ENCODE measurements at regions not wholly inside any gene's neighbourhood (a gene's known extent, or its start where the extent isn't known, plus 50 kb on each side); places are given as distances from the start of the nearest gene placed in this dataset.

GRCh38 chr3:177443469-177443868 lies 246.2 kb upstream of the TBL1XR1 start:
- no peaks in the 10 kb centered on the region for H3K36me3 ChIP-seq (ENCODE audit: low read depth)
- peak overlapping the region; percentile 73 for H3K27ac ChIP-seq
- ChIA-PET POLR2A (ENCODE audit: unreplicated experiment) (interaction anchor here (0.6 to 0.9 kb wide), 10 partner anchors 27 to 540 kb away, joined by 3 to 9 read pairs (median 4); no protein-coding TSS in a partner anchor), CTCF (interaction anchor here (0.6 to 0.8 kb wide), 2 partner anchors 76 to 489 kb away, joined by 3 read pairs; no protein-coding TSS in a partner anchor)
- no peaks in the 10 kb centered on the region for H3K27me3 ChIP-seq (ENCODE audit: insufficient read depth, low read depth)
- H3K9me3 ChIP-seq (ENCODE audit: insufficient read depth, low read depth): 0 out of 2 replicates have a peak, but pooled peaks cover 9% of the 10 kb centered on the region
- H3K9me2 ChIP-seq (ENCODE audit: insufficient read depth): no peaks in the 10 kb centered on the region
- no peaks in the 10 kb centered on the region for H3K79me2 ChIP-seq (ENCODE audit: low read depth)
- no peak overlapping the region for H2AFZ ChIP-seq
- H4K20me1 ChIP-seq (ENCODE audit: insufficient read depth): no peaks in the 10 kb centered on the region
- BruUV-seq (replicated peaks): no TSS peak
- TF ChIP-seq EZH2 (IDR thresholded peaks at IDR 0.05; ENCODE audit: low read depth) (no peak), CTCF (conservative IDR thresholded peaks at IDR 0.05) (no peak)
- H3K4me1 ChIP-seq (replicated peaks; ENCODE audit: insufficient read depth): peaks cover 35% of the 10 kb centered on the region
- intact Hi-C loops (cut with micrococcal nuclease; ENCODE audit: unreplicated experiment): loop anchor here (1.0 to 5.0 kb wide), 5 partner anchors 46 to 464 kb away; no protein-coding TSS in a partner anchor
- peak overlapping the region; percentile 66 for H3K4me2 ChIP-seq
- H3K4me3 ChIP-seq: no peak overlapping the region
- H3F3A ChIP-seq (ENCODE audit: insufficient read depth, low read depth): peaks cover 27% of the 10 kb centered on the region
- DNase-seq: peak; percentile 76 to 97

- TF ChIP-seq EZH2 (IDR thresholded peaks at IDR 0.05; ENCODE audit: low read depth): no peak
- TF ChIP-seq CTCF (conservative IDR thresholded peaks at IDR 0.05): no peak
- no peaks in the 10 kb centered on the region for H3K27me3 ChIP-seq (ENCODE audit: insufficient read depth, low read depth)
- no peak overlapping the region for H3K4me3 ChIP-seq
- ChIA-PET CTCF (no interaction called here), POLR2A (ENCODE audit: unreplicated experiment) (no interaction called here)
- no peak overlapping the region for H2AFZ ChIP-seq
- no peaks in the 10 kb centered on the region for H3K9me2 ChIP-seq (ENCODE audit: insufficient read depth)
- H3K9me3 ChIP-seq (ENCODE audit: insufficient read depth, low read depth): 0 out of 2 replicates have a peak, but pooled peaks cover 8% of the 10 kb centered on the region
- H3K79me2 ChIP-seq (ENCODE audit: low read depth): no peaks in the 10 kb centered on the region
- no peaks in the 10 kb centered on the region for H4K20me1 ChIP-seq (ENCODE audit: insufficient read depth)
- no peak for DNase-seq
- intact Hi-C loops (cut with micrococcal nuclease; ENCODE audit: unreplicated experiment): loop anchor here (5.0 kb wide), 3 partner anchors 47 to 463 kb away; no protein-coding TSS in a partner anchor
- H3K4me2 ChIP-seq: no peak overlapping the region
- H3K36me3 ChIP-seq (ENCODE audit: low read depth): no peaks in the 10 kb centered on the region
- H3F3A ChIP-seq (ENCODE audit: insufficient read depth, low read depth): peaks cover 40% of the 10 kb centered on the region
- BruUV-seq (replicated peaks): no TSS peak
- H3K4me1 ChIP-seq (replicated peaks; ENCODE audit: insufficient read depth): peaks cover 48% of the 10 kb centered on the region
- H3K27ac ChIP-seq: peak overlapping the region; percentile 73; the same call in 1 of the 2 replicates
Observed at GRCh38 chr3:177444696-177445095, 247.4 kb upstream of the TBL1XR1 start.

GRCh38 chr3:177445549-177445948 lies 248.3 kb upstream of the TBL1XR1 start:
- no peaks in the 10 kb centered on the region for H3K36me3 ChIP-seq (ENCODE audit: low read depth)
- no peaks in the 10 kb centered on the region for H3K79me2 ChIP-seq (ENCODE audit: low read depth)
- DNase-seq: no peak
- peaks cover 56% of the 10 kb centered on the region for H3K4me1 ChIP-seq (replicated peaks; ENCODE audit: insufficient read depth)
- no peaks in the 10 kb centered on the region for H3K27me3 ChIP-seq (ENCODE audit: insufficient read depth, low read depth)
- H3F3A ChIP-seq (ENCODE audit: insufficient read depth, low read depth): peaks cover 48% of the 10 kb centered on the region
- CTCF ChIA-PET: no interaction called here
- H3K9me2 ChIP-seq (ENCODE audit: insufficient read depth): no peaks in the 10 kb centered on the region
- no peak overlapping the region for H3K4me2 ChIP-seq
- TF ChIP-seq CTCF (conservative IDR thresholded peaks at IDR 0.05) (no peak), EZH2 (IDR thresholded peaks at IDR 0.05; ENCODE audit: low read depth) (no peak)
- no peak overlapping the region for H3K27ac ChIP-seq
- POLR2A ChIA-PET (ENCODE audit: unreplicated experiment): no interaction called here
- no peak overlapping the region for H2AFZ ChIP-seq
- 0 out of 2 replicates have a peak, but pooled peaks cover 8% of the 10 kb centered on the region for H3K9me3 ChIP-seq (ENCODE audit: insufficient read depth, low read depth)
- BruUV-seq (replicated peaks): no TSS peak
- no peak overlapping the region for H3K4me3 ChIP-seq
- intact Hi-C loops (cut with micrococcal nuclease; ENCODE audit: unreplicated experiment): loop anchor here (5.0 kb wide), 1 partner anchor 393 kb away; no protein-coding TSS in a partner anchor
- no peaks in the 10 kb centered on the region for H4K20me1 ChIP-seq (ENCODE audit: insufficient read depth)

All from PC-9 (cell line).